C4-2B (cell line): ENCODE measurements at regions not wholly inside any gene's neighbourhood (a gene's known extent, or its start where the extent isn't known, plus 50 kb on each side); places are given as distances from the start of the nearest gene placed in this dataset.

ENCODE experiments used
- H3K27ac ChIP-seq: fragments of 450-650 bp; 2 replicates; pipeline ENCODE4 v1.5.1; 2017
- CTCF ChIP-seq: fragments of 450-650 bp; conservative IDR thresholded peaks from 2 replicates; pipeline ENCODE4 v1.5.1; 2017; ENCODE audit warnings: mild to moderate bottlenecking
- ZFX ChIP-seq: fragments of 450-650 bp; IDR thresholded peaks from 2 replicates; pipeline ENCODE4 v1.6.1; 2017

DNA sequence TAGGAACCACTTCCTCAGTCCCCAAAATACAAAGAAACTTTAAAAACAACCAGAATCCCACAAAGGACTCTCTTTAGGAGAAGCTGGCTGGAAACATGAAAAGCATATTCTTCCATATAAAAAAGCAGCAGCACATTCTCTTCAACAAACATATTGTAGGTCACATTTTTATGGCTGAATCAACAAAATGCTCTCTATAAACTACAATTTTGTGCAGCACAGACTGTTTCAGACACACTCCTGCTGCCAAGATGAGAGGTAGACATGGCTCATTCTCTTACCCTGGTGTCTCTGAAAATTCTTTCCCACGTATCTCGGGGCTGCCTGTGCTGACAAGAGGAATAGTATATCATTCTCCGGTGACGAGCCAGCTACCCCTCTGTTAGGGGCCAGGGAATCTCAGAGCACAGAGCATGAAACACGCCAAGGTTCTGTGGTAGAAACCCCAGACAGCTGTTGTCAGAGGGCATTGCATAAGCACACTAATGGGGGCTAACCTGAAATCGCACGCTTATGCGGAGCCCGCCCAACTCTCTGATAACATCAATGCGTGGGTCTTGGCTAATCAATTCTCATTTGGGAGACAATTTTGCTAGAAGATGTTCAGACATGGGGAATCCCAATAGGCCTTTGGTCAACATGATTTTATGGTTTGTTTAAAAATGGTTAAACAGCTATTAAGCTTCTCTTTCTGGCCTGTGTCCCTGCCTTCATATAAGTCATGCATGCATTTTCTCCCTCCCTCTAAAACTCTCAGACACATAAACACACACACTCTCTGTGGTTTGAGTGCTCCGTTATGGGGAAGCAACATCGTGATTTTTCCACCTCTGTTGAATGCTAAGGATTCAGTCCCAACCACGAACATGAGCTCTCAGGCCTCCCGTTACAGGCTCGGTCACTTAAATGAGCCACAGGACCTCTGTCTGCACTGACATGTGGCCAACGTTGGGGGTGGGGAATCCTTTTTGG, 177.5 kb downstream of the INO80D start:
- H3K27ac ChIP-seq = no peak overlapping the region
- no peak for TF ChIP-seq CTCF
- TF ChIP-seq ZFX = no peak

- TF ChIP-seq CTCF (no peak), ZFX (no peak)
Measured at GRCh38 chr2:205906419-205906818, 179.6 kb downstream of the INO80D start.

DNA sequence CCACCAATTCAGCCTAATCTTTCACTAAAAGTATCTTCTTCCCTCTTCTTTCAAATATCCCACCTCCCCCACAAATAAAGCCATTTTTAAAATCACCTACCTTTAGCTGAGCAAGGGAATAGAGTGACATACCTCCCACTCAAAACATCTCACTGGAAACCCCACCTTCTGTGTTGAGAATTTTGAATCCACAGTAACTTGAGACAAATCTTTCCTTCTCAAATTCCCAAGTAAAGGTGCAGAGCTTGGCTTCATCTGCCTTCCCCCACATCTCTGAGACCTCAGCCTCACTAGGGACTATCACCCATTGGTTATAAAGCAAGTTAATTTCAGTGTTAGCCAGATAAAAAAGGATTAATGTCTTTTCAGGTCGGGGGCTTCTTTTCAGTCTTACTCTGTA, 180.4 kb downstream of the INO80D start:
- no peak for TF ChIP-seq ZFX
- TF ChIP-seq CTCF = no peak
- H3K27ac ChIP-seq = no peak overlapping the region

More at GRCh38 chr2:205906419-205906818, 179.6 kb downstream of the INO80D start:
- no peak overlapping the region for H3K27ac ChIP-seq

DNA sequence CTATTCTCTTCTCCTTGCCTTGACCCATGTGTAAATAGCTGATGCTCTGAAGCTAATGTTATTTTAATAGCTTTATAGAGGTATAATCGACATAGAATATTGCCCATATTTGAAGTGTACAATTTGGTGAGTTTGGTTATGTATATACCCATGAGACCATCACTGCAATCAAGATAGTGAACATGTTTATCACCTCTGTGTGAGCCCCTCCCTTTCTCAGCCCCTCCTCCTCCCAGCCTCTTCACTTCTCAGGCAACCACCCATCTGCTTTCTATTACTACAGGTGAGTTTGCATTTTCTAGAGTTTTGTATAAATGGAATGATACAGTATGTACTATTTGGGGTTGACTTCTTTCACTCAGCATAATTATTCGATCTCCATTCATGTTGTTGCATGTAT, 181.1 kb downstream of the INO80D start:
- TF ChIP-seq CTCF (no peak), ZFX (no peak)
- H3K27ac ChIP-seq = no peak overlapping the region

- no peak overlapping the region for H3K27ac ChIP-seq
- TF ChIP-seq ZFX (no peak), CTCF (peak; percentile 72)
Measured at GRCh38 chr2:205903549-205904129, 182.3 kb downstream of the INO80D start.

DNA sequence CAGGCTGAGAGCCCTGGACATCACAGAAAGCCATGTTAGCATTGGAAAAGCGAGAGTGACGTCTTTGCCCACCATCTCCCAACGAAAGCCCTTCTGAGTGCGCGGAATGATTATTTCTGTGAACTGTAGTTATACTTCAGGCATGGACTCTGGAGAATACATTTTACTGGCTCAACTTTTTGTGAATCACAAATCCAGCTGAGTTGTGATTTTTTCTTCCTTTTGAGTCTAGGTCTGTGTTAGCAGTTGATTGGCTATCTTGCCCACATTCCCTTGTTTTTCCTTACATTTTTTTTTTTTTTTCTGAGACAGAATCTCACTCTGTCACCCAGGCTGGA, 183.1 kb downstream of the INO80D start:
- TF ChIP-seq CTCF (no peak), ZFX (no peak)

More for the DNA sequence above, 183.1 kb downstream of the INO80D start:
- H3K27ac ChIP-seq = no peak overlapping the region; the same call in 1 of the 2 replicates
